Endothelial cell of umbilical vein (primary cell): ENCODE measurements at regions not wholly inside any gene's neighbourhood (a gene's known extent, or its start where the extent isn't known, plus 50 kb on each side); places are given as distances from the start of the nearest gene placed in this dataset.

ENCODE experiments used
- CTCF ChIP-seq, 2 donors: IDR thresholded peaks; 1 replicate in 1 of 2; 2 replicates in 1 of 2; pipeline ENCODE4 v1.5.1; 2011; ENCODE audit warnings: low read length in 2 of 2, mild to moderate bottlenecking in 2 of 2, moderate library complexity in 2 of 2, control low read depth in 1 of 2, inconsistent platforms in 1 of 2, low read depth in 1 of 2; ENCODE audit not compliant: insufficient read depth in 1 of 2; ENCODE audit errors: extremely low read depth in 1 of 2
- EZH2 ChIP-seq: IDR thresholded peaks from 2 replicates; pipeline ENCODE4 v1.6.1; 2012; ENCODE audit warnings: borderline replicate concordance, low read depth, mild to moderate bottlenecking, moderate library complexity, low read length, inconsistent platforms; ENCODE audit not compliant: severe bottlenecking
- GATA2 ChIP-seq: IDR thresholded peaks from 2 replicates; pipeline ENCODE4 v1.7.0; 2011; ENCODE audit warnings: low read depth, mild to moderate bottlenecking, moderate library complexity, mixed read lengths, low read length; ENCODE audit not compliant: insufficient read length, insufficient read depth
- JUN ChIP-seq: IDR thresholded peaks from 2 replicates; pipeline ENCODE4 v1.6.1; 2011; ENCODE audit warnings: borderline replicate concordance, low read depth; ENCODE audit not compliant: insufficient read length, insufficient read depth
- MAX ChIP-seq: IDR thresholded peaks from 2 replicates; pipeline ENCODE4 v1.6.1; 2011; ENCODE audit not compliant: insufficient read depth, insufficient read length
- MYC ChIP-seq: IDR thresholded peaks from one replicate; pipeline ENCODE4 v1.6.1; 2011; ENCODE audit warnings: mild to moderate bottlenecking, low read depth, low read length
- POLR2A ChIP-seq: IDR thresholded peaks from 2 replicates; pipeline ENCODE4 v1.6.1; 2012; ENCODE audit warnings: low read depth, mild to moderate bottlenecking, control low read depth, low read length
- POLR2AphosphoS5 ChIP-seq: IDR thresholded peaks from 2 replicates; pipeline ENCODE4 v1.6.1; 2012; ENCODE audit warnings: low read depth, mild to moderate bottlenecking, control low read depth, low read length, moderate library complexity; ENCODE audit not compliant: insufficient read depth

- TF ChIP-seq POLR2A (no peak), CTCF (IDR thresholded peaks at IDR 0.05; ENCODE audit: extremely low read depth in 1 of 2, insufficient read depth in 1 of 2, low read depth in 1 of 2, low read length in 2 of 2) (no peak), JUN (no peak), EZH2 (no peak), POLR2AphosphoS5 (no peak), MAX (no peak), MYC (no peak), GATA2 (no peak)
Measured at GRCh38 chr1:181430015-181430885, 53.1 kb upstream of the CACNA1E start.
